Endothelial cell (in vitro differentiated cells): ENCODE measurements at regions not wholly inside any gene's neighbourhood (a gene's known extent, or its start where the extent isn't known, plus 50 kb on each side); places are given as distances from the start of the nearest gene placed in this dataset.

Experiments
- DNase-seq: peaks from one replicate; pipeline ENCODE4 v3.0.0; 2021; ENCODE audit warnings: low spot score
- H3K27ac Mint-ChIP-seq: one replicate; pipeline ENCODE4 v1.8.0; 2021; ENCODE audit warnings: mixed read lengths, inconsistent platforms; ENCODE audit not compliant: unreplicated experiment
- H3K27me3 Mint-ChIP-seq: one replicate; pipeline ENCODE4 v1.8.0; 2021; ENCODE audit warnings: mild to moderate bottlenecking, moderate library complexity, mixed read lengths, inconsistent platforms; ENCODE audit not compliant: unreplicated experiment
- H3K36me3 Mint-ChIP-seq: one replicate; pipeline ENCODE4 v1.8.0; 2021; ENCODE audit warnings: mild to moderate bottlenecking, low read depth, mixed read lengths, inconsistent platforms; ENCODE audit not compliant: unreplicated experiment
- H3K4me1 Mint-ChIP-seq: one replicate; pipeline ENCODE4 v1.8.0; 2021; ENCODE audit warnings: mild to moderate bottlenecking, mixed read lengths, inconsistent platforms; ENCODE audit not compliant: unreplicated experiment
- H3K4me3 Mint-ChIP-seq: one replicate; pipeline ENCODE4 v1.8.0; 2021; ENCODE audit warnings: mild to moderate bottlenecking, mixed read lengths, inconsistent platforms; ENCODE audit not compliant: unreplicated experiment
- H3K9me3 Mint-ChIP-seq: one replicate; pipeline ENCODE4 v1.8.0; 2021; ENCODE audit warnings: mixed read lengths, inconsistent platforms; ENCODE audit not compliant: unreplicated experiment
- TF ChIP-seq, protein P1 (sequence below): fragments of 200-600 bp; sonication (generic); IDR thresholded peaks from one replicate; pipeline ENCODE4 v1.5.0; 2021; ENCODE audit warnings: antibody characterized with exemption; ENCODE audit not compliant: unreplicated experiment

DNA sequence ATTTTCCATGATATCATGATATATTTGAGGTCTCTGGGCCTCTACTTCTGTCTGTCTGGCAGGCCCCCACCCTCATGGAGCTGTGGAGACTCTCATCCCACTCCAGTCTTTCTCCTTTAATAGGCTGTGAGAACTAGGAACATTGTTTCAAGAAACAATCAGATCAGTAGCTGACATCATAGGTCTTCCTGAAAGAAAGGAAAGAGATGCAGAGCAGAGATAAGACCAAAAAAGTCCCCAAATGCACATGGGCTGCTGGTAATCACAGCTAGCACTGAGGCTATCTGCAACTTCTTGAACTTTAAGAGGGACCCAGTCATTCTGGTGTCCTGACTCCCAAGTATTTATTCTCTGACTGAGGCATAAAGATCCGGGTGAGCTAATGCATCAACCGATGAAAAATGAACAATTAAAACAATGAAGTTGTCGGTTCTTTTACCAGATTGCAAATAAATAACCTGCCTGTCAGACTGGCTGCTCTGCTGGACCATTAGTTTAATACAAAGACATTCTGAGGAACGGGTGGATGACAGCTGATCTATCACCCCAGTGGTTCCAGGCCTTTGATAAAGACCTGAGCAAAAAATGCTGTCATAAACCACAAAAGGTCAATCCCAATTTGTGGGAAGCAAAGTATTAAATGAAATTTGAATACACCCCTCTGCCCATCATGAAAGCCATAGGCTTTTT lies 780.8 kb upstream of the GOLIM4 start:
- Mint-ChIP-seq H3K27me3 (no peaks in the 10 kb centered on the region), H3K4me1 (peaks cover 20% of the 10 kb centered on the region), H3K27ac (peak overlapping the region; percentile 98), H3K4me3 (no peak overlapping the region), H3K9me3 (no peaks in the 10 kb centered on the region), H3K36me3 (no peaks in the 10 kb centered on the region)
- peak; percentile 12 for DNase-seq
- TF ChIP-seq, protein P1, sequence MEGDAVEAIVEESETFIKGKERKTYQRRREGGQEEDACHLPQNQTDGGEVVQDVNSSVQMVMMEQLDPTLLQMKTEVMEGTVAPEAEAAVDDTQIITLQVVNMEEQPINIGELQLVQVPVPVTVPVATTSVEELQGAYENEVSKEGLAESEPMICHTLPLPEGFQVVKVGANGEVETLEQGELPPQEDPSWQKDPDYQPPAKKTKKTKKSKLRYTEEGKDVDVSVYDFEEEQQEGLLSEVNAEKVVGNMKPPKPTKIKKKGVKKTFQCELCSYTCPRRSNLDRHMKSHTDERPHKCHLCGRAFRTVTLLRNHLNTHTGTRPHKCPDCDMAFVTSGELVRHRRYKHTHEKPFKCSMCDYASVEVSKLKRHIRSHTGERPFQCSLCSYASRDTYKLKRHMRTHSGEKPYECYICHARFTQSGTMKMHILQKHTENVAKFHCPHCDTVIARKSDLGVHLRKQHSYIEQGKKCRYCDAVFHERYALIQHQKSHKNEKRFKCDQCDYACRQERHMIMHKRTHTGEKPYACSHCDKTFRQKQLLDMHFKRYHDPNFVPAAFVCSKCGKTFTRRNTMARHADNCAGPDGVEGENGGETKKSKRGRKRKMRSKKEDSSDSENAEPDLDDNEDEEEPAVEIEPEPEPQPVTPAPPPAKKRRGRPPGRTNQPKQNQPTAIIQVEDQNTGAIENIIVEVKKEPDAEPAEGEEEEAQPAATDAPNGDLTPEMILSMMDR: no peak

DNA sequence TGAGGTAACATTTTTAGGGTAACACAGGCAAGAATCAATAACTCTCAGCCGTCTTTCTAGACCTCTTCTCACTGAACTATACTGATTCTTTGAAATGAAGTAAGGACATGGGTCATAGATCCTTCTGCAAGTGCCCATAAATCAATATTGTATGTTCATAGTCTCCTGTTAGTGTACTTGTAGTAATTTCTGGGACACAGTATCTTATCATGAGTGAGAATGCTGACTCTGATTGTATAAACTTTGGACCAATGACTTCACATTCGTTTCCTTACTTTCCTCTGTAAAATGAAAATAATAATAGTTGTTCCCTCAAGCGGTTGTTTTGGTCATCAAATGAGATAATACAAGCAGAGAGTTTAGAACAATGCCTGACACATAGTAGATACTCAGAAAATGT lies 777.1 kb upstream of the GOLIM4 start:
- peaks cover 17% of the 10 kb centered on the region for H3K4me1 Mint-ChIP-seq
- no peaks in the 10 kb centered on the region for H3K36me3 Mint-ChIP-seq
- H3K4me3 Mint-ChIP-seq: no peak overlapping the region

DNA sequence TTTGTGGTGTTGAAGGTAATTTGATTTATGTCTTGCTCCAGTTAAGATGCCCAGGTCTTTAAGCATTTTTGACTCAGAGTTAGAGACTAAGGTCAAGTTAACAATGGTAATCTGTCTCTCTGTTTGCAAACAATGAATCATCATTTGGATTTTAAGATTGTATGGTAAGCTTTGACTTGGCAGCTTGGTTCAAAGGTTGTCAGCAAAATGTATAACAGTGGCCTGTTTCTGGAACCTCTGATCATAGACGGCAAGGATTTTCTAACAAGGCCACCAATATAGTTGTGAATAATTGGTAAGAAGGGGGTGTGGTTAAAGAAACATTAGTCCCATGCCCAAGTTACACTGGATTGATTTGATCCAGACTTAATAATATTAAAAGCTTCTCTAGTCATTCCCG lies 775.2 kb upstream of the GOLIM4 start:
- Mint-ChIP-seq H3K36me3 (no peaks in the 10 kb centered on the region), H3K27ac (no peak overlapping the region), H3K9me3 (no peaks in the 10 kb centered on the region), H3K4me3 (no peak overlapping the region), H3K27me3 (no peaks in the 10 kb centered on the region), H3K4me1 (peaks cover 16% of the 10 kb centered on the region)
- DNase-seq: no peak
- TF ChIP-seq, protein P1: no peak

More for the DNA sequence above, 777.1 kb upstream of the GOLIM4 start:
- TF ChIP-seq, protein P1: no peak
- H3K27ac Mint-ChIP-seq: no peak overlapping the region
- H3K27me3 Mint-ChIP-seq: no peaks in the 10 kb centered on the region
- DNase-seq: no peak
- H3K9me3 Mint-ChIP-seq: no peaks in the 10 kb centered on the region

DNA sequence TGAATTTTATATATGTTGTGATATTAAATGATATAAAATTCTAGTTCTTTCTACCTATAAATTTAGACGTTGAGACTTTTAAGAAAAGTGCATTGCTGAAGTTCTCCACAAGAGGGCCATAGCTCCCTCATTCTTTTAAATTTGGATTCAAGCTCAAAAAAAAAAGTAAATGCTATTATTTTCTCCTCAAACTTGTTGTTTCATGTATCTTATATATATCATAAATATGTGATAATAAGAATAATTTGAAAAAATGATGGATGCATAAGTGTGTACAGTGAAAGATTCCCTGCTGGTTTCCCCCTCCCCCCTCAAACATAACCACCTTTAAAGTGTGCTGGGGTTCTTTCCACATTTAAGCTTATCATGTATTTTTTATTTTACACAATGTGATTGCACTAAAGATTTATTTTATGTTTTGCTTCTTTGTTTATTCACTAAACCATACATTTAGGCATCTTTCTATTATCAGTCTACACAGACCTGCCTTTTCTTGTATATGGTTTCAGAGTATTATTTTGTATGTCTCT lies 769.4 kb upstream of the GOLIM4 start:
- no peak overlapping the region for H3K4me3 Mint-ChIP-seq
- peaks cover 11% of the 10 kb centered on the region for H3K4me1 Mint-ChIP-seq
- no peaks in the 10 kb centered on the region for H3K27me3 Mint-ChIP-seq
- peak; percentile 21 for DNase-seq
- no peaks in the 10 kb centered on the region for H3K9me3 Mint-ChIP-seq
- H3K36me3 Mint-ChIP-seq: no peaks in the 10 kb centered on the region
- no peak overlapping the region for H3K27ac Mint-ChIP-seq
- TF ChIP-seq, protein P1: peak; percentile 95
